ENCODE measurements at regions not wholly inside any gene's neighbourhood (a gene's known extent, or its start where the extent isn't known, plus 50 kb on each side); places are given as distances from the start of the nearest gene placed in this dataset.
"Not testable (repeated sequence)": the region's sequence is repeated elsewhere in the genome, so short reads cannot be mapped to it uniquely, and the experiment has no call there.

- DNase-seq, result no peak
Observed at GRCh38 chr13:58376775-58377174, 745.2 kb downstream of the PCDH17 start.

GRCh38 chr13:58379221-58379620 is 747.7 kb downstream of the PCDH17 start:
- DNase-seq, result no peak

GRCh38 chr13:58385336-58385735 is 753.8 kb downstream of the PCDH17 start:
- not testable (repeated sequence) for DNase-seq

GRCh38 chr13:58397596-58398387 is 766.2 kb downstream of the PCDH17 start:
- DNase-seq, result no peak

- DNase-seq, result no peak
Observed at GRCh38 chr13:58399263-58399662, 767.7 kb downstream of the PCDH17 start.

GRCh38 chr13:58406545-58406944 is 775.0 kb downstream of the PCDH17 start:
- DNase-seq, result no peak

- no peak for DNase-seq
Observed at GRCh38 chr13:58429917-58430316, 798.4 kb downstream of the PCDH17 start.

- no peak for DNase-seq
Observed at GRCh38 chr13:58434943-58435342, 803.4 kb downstream of the PCDH17 start.

- no peak for DNase-seq
Observed at GRCh38 chr13:58437427-58437826, 805.9 kb downstream of the PCDH17 start.

GRCh38 chr13:58446979-58447378 is 815.4 kb downstream of the PCDH17 start:
- no peak for DNase-seq

- DNase-seq, result no peak
Observed at GRCh38 chr13:58452123-58452623, 820.6 kb downstream of the PCDH17 start.

GRCh38 chr13:58455094-58455493 is 823.5 kb downstream of the PCDH17 start:
- no peak for DNase-seq

GRCh38 chr13:58461217-58461616 is 829.7 kb downstream of the PCDH17 start:
- no peak for DNase-seq

GRCh38 chr13:58463841-58464240 is 832.3 kb downstream of the PCDH17 start:
- DNase-seq, result no peak

GRCh38 chr13:58467176-58467575 is 835.6 kb downstream of the PCDH17 start:
- DNase-seq, result no peak

- no peak for DNase-seq
Observed at GRCh38 chr13:58472483-58472882, 840.9 kb downstream of the PCDH17 start.

- DNase-seq, result no peak
Observed at GRCh38 chr13:58474581-58474980, 843.0 kb downstream of the PCDH17 start.

GRCh38 chr13:58476206-58476918 is 844.8 kb downstream of the PCDH17 start:
- no peak for DNase-seq

- DNase-seq, result no peak
Observed at GRCh38 chr13:58478858-58479257, 847.3 kb downstream of the PCDH17 start.

- no peak for DNase-seq
Observed at GRCh38 chr13:58480061-58480460, 848.5 kb downstream of the PCDH17 start.

GRCh38 chr13:58488251-58488650 is 856.7 kb downstream of the PCDH17 start:
- DNase-seq, result no peak

- DNase-seq, result no peak
Observed at GRCh38 chr13:58495668-58496067, 864.1 kb downstream of the PCDH17 start.

GRCh38 chr13:58500938-58501337 is 869.4 kb downstream of the PCDH17 start:
- DNase-seq, result no peak

- not testable (repeated sequence) for DNase-seq
Observed at GRCh38 chr13:58504202-58504700, 872.7 kb downstream of the PCDH17 start.
